IMR-90 (cell line): ENCODE measurements at regions not wholly inside any gene's neighbourhood (a gene's known extent, or its start where the extent isn't known, plus 50 kb on each side); places are given as distances from the start of the nearest gene placed in this dataset.

ENCODE experiments used
- BHLHE40 ChIP-seq: fragments of 150-350 bp; IDR thresholded peaks from 2 replicates; pipeline ENCODE4 v1.6.1; 2016; ENCODE audit warnings: mild to moderate bottlenecking, low read depth, low read length
- CEBPB ChIP-seq: IDR thresholded peaks from 2 replicates; pipeline ENCODE4 v1.6.1; 2012; ENCODE audit warnings: low read depth, low read length, improper control_type of control experiment
- CHD1 ChIP-seq: IDR thresholded peaks from 2 replicates; pipeline ENCODE4 v1.6.1; 2012; ENCODE audit warnings: low read depth, low read length, improper control_type of control experiment
- MAFK ChIP-seq: IDR thresholded peaks from 2 replicates; pipeline ENCODE4 v1.6.1; 2012; ENCODE audit warnings: low read depth, low read length, improper control_type of control experiment
- MAZ ChIP-seq: IDR thresholded peaks from 2 replicates; pipeline ENCODE4 v1.6.1; 2012; ENCODE audit warnings: low read depth, mild to moderate bottlenecking, low read length, improper control_type of control experiment, moderate library complexity, borderline replicate concordance
- NFE2L2 ChIP-seq: fragments of 150-350 bp; IDR thresholded peaks from 2 replicates; pipeline ENCODE4 v1.6.1; 2016; ENCODE audit warnings: low read depth, mild to moderate bottlenecking, low read length
- POLR2A ChIP-seq: IDR thresholded peaks from 2 replicates; pipeline ENCODE4 v1.6.1; 2012; ENCODE audit warnings: mild to moderate bottlenecking, low read depth, low read length
- RAD21 ChIP-seq: IDR thresholded peaks from 2 replicates; pipeline ENCODE4 v1.6.1; 2012; ENCODE audit warnings: low read length, improper control_type of control experiment
- RCOR1 ChIP-seq: IDR thresholded peaks from 2 replicates; pipeline ENCODE4 v1.6.1; 2012; ENCODE audit warnings: mild to moderate bottlenecking, low read length, improper control_type of control experiment; ENCODE audit not compliant: insufficient replicate concordance
- RFX5 ChIP-seq: IDR thresholded peaks from 2 replicates; pipeline ENCODE4 v1.8.0; 2012; ENCODE audit warnings: low read depth, mild to moderate bottlenecking, low read length, moderate library complexity
- TF ChIP-seq, protein P1 (sequence below): conservative IDR thresholded peaks from 2 replicates; pipeline ENCODE4 v1.5.1; 2012; ENCODE audit warnings: mild to moderate bottlenecking, low read depth, low read length, improper control_type of control experiment
- TF ChIP-seq, protein P2 (sequence below): fragments of 150-350 bp; IDR thresholded peaks from 2 replicates; pipeline ENCODE4 v1.6.1; 2016; ENCODE audit warnings: low read depth, mild to moderate bottlenecking, low read length, moderate library complexity, borderline replicate concordance

- TF ChIP-seq, protein P1, sequence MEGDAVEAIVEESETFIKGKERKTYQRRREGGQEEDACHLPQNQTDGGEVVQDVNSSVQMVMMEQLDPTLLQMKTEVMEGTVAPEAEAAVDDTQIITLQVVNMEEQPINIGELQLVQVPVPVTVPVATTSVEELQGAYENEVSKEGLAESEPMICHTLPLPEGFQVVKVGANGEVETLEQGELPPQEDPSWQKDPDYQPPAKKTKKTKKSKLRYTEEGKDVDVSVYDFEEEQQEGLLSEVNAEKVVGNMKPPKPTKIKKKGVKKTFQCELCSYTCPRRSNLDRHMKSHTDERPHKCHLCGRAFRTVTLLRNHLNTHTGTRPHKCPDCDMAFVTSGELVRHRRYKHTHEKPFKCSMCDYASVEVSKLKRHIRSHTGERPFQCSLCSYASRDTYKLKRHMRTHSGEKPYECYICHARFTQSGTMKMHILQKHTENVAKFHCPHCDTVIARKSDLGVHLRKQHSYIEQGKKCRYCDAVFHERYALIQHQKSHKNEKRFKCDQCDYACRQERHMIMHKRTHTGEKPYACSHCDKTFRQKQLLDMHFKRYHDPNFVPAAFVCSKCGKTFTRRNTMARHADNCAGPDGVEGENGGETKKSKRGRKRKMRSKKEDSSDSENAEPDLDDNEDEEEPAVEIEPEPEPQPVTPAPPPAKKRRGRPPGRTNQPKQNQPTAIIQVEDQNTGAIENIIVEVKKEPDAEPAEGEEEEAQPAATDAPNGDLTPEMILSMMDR: no peak
- no peak for TF ChIP-seq BHLHE40
- TF ChIP-seq MAZ: no peak
- TF ChIP-seq POLR2A: no peak
- TF ChIP-seq RAD21: no peak
- no peak for TF ChIP-seq CEBPB
- no peak for TF ChIP-seq MAFK
- TF ChIP-seq RFX5: no peak
- TF ChIP-seq CHD1: no peak
- TF ChIP-seq RCOR1: no peak
- TF ChIP-seq, protein P2, sequence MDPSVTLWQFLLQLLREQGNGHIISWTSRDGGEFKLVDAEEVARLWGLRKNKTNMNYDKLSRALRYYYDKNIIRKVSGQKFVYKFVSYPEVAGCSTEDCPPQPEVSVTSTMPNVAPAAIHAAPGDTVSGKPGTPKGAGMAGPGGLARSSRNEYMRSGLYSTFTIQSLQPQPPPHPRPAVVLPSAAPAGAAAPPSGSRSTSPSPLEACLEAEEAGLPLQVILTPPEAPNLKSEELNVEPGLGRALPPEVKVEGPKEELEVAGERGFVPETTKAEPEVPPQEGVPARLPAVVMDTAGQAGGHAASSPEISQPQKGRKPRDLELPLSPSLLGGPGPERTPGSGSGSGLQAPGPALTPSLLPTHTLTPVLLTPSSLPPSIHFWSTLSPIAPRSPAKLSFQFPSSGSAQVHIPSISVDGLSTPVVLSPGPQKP: no peak
- TF ChIP-seq NFE2L2: no peak
Observed at GRCh38 chr14:51481643-51482042, 170.1 kb upstream of the FRMD6 start.
